Neural cell (in vitro differentiated cells): ENCODE measurements at regions not wholly inside any gene's neighbourhood (a gene's known extent, or its start where the extent isn't known, plus 50 kb on each side); places are given as distances from the start of the nearest gene placed in this dataset.

Source experiments
- CTCF ChIP-seq: fragments of 450-650 bp; IDR thresholded peaks from 2 replicates; pipeline ENCODE4 v1.5.1; 2014; ENCODE audit warnings: antibody characterized with exemption, mild to moderate bottlenecking, moderate library complexity; ENCODE audit not compliant: poor library complexity, severe bottlenecking
- EZH2 ChIP-seq: fragments of 200-600, 300-800 bp; shearing (Covaris generic), sonication (generic); IDR thresholded peaks from 2 replicates; pipeline ENCODE4 v1.6.1; 2014; ENCODE audit warnings: antibody characterized with exemption, low read length, borderline replicate concordance, mild to moderate bottlenecking; ENCODE audit not compliant: insufficient read depth, poor library complexity, severe bottlenecking
- POLR2AphosphoS5 ChIP-seq: IDR thresholded peaks from 2 replicates; pipeline ENCODE4 v1.6.1; 2012
- RAD21 ChIP-seq: fragments of 450-650 bp; conservative IDR thresholded peaks from 2 replicates; pipeline ENCODE4 v1.6.1; 2014; ENCODE audit warnings: antibody characterized with exemption, mild to moderate bottlenecking, moderate library complexity
- SMC3 ChIP-seq: fragments of 450-650 bp; conservative IDR thresholded peaks from 2 replicates; pipeline ENCODE4 v1.6.1; 2014; ENCODE audit warnings: antibody characterized with exemption, mild to moderate bottlenecking, moderate library complexity; ENCODE audit not compliant: poor library complexity
- TAF1 ChIP-seq: IDR thresholded peaks from 2 replicates; pipeline ENCODE4 v1.6.1; 2012; ENCODE audit warnings: low read depth

GRCh38 chr6:50141100-50141499 is 91.4 kb upstream of the DEFB112 start:
- no peak for TF ChIP-seq CTCF
- TF ChIP-seq RAD21, result no peak
- TF ChIP-seq TAF1, result no peak
- TF ChIP-seq EZH2, result no peak
- TF ChIP-seq POLR2AphosphoS5, result no peak
- no peak for TF ChIP-seq SMC3
